ENCODE measurements at regions not wholly inside any gene's neighbourhood (a gene's known extent, or its start where the extent isn't known, plus 50 kb on each side); places are given as distances from the start of the nearest gene placed in this dataset.

DNA sequence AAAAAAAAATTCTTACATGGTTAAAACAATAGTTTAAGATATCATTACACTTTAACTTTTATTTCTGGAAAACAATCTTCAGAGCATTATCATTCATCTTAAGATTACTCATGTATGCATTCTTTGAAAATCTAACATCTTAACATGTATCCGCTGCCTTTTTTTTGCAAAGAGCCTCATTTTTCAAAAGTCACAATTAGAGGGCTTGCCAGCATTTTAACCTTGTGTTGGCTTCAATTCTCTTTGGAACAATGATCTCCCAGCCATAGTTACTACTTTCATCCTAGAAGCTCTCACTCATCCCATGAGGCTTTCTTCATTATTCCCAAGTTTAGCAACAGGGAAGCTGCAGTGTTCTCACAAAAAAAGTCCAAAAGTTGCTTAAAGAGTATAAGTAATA lies 330.8 kb downstream of the BCKDHB start:
- Histone ChIP-seq H3K27ac (no peak overlapping the region), H3K4me3 (no peak overlapping the region), H3K36me3 (no peaks in the 10 kb centered on the region), H3K9me3 (no peaks in the 10 kb centered on the region), H3K4me1 (peaks cover 0 to 20% (median 6%) of the 10 kb centered on the region in 4 donors), H3K27me3 (no peaks in the 10 kb centered on the region)
- TF ChIP-seq, protein P1, sequence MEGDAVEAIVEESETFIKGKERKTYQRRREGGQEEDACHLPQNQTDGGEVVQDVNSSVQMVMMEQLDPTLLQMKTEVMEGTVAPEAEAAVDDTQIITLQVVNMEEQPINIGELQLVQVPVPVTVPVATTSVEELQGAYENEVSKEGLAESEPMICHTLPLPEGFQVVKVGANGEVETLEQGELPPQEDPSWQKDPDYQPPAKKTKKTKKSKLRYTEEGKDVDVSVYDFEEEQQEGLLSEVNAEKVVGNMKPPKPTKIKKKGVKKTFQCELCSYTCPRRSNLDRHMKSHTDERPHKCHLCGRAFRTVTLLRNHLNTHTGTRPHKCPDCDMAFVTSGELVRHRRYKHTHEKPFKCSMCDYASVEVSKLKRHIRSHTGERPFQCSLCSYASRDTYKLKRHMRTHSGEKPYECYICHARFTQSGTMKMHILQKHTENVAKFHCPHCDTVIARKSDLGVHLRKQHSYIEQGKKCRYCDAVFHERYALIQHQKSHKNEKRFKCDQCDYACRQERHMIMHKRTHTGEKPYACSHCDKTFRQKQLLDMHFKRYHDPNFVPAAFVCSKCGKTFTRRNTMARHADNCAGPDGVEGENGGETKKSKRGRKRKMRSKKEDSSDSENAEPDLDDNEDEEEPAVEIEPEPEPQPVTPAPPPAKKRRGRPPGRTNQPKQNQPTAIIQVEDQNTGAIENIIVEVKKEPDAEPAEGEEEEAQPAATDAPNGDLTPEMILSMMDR (IDR thresholded peaks at IDR 0.05) = no peak
- TF ChIP-seq POLR2A (IDR thresholded peaks at IDR 0.05) = no peak
- TF ChIP-seq POLR2AphosphoS5 (IDR thresholded peaks at IDR 0.05) = no peak
- TF ChIP-seq EP300 (IDR thresholded peaks at IDR 0.05; ENCODE audit: low read depth) = no peak
- no peak for DNase-seq
- 78 to 91% methylated on average over 1 of the region's 1 CpG for WGBS, 2 donors (ENCODE audit: low coverage in 1 of 2)
- in situ Hi-C loops (cut with MboI; ENCODE audit: low pct_ligation_motif_present in 1 of 4, low pct_unique_long_range_greater_than_20kb in 1 of 4, low sequenced_read_pairs in 3 of 4) (no loop called here), intact Hi-C loops (cut with DNase I; ENCODE audit: low total_unique reads) (no loop called here)

DNA sequence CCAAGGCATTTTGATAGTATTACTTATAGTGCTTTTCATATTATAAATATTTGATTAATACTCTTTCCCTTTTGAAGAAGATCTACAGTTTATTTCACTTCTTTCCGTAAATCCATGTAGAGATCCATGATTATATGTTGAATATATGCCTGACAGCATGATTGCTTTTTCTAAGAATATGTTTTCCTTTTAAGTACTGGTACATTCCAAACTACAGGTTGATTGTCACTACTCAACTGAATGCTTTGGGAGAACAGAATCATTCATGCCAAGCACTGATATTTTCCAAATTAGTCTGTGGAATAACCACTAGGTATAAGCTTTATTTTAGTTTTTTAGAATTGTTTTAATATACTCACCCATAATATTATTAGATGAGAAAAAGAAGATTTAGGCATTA lies 330.2 kb downstream of the BCKDHB start:
- intact Hi-C loops (cut with DNase I; ENCODE audit: low total_unique reads) = no loop called here
- WGBS, 2 donors (ENCODE audit: low coverage in 1 of 2) = 78 to 96% methylated on average over 1 of the region's 1 CpG
- peaks cover 0 to 20% (median 6%) of the 10 kb centered on the region in 4 donors for H3K4me1 ChIP-seq
- H3K27ac ChIP-seq = no peak overlapping the region
- no peak for DNase-seq
- in situ Hi-C loops (cut with MboI; ENCODE audit: low pct_ligation_motif_present in 1 of 4, low pct_unique_long_range_greater_than_20kb in 1 of 4, low sequenced_read_pairs in 3 of 4) = no loop called here
- H3K27me3 ChIP-seq = no peaks in the 10 kb centered on the region
- H3K4me3 ChIP-seq = no peak overlapping the region
- H3K36me3 ChIP-seq = no peaks in the 10 kb centered on the region
- no peak for TF ChIP-seq POLR2AphosphoS5 (IDR thresholded peaks at IDR 0.05)
- no peak for TF ChIP-seq EP300 (IDR thresholded peaks at IDR 0.05; ENCODE audit: low read depth)
- TF ChIP-seq, protein P1 (IDR thresholded peaks at IDR 0.05) = no peak
- no peak for TF ChIP-seq POLR2A (IDR thresholded peaks at IDR 0.05)
- H3K9me3 ChIP-seq = no peaks in the 10 kb centered on the region

DNA sequence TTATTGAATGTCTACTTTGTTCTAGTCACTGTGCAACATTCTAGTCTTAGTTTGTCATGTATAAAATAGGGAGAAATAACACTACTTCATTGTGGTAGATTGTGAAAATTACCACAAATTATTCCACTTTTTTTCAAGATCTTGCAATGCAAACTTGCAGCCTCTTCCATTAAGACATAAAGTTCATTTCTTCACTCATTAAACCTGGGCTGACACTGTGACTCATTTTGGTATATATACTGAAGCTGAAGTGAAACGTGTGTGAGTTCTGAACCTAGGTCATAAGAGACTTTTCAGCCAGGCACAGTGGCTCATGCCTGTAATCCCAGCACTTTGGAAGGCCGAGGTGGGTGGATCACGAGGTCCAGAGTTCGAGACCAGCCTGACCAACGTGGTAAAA lies 329.0 kb downstream of the BCKDHB start:
- TF ChIP-seq, protein P1 (IDR thresholded peaks at IDR 0.05) = no peak
- TF ChIP-seq POLR2AphosphoS5 (IDR thresholded peaks at IDR 0.05) (no peak), POLR2A (IDR thresholded peaks at IDR 0.05) (no peak), EP300 (IDR thresholded peaks at IDR 0.05; ENCODE audit: low read depth) (no peak)
- H3K27ac ChIP-seq = no peak overlapping the region
- no peaks in the 10 kb centered on the region for H3K27me3 ChIP-seq
- no peaks in the 10 kb centered on the region for H3K9me3 ChIP-seq
- H3K36me3 ChIP-seq = no peaks in the 10 kb centered on the region
- in situ Hi-C loops (cut with MboI; ENCODE audit: low pct_ligation_motif_present in 1 of 4, low pct_unique_long_range_greater_than_20kb in 1 of 4, low sequenced_read_pairs in 3 of 4) (no loop called here), intact Hi-C loops (cut with DNase I; ENCODE audit: low total_unique reads) (no loop called here)
- no peak overlapping the region for H3K4me3 ChIP-seq
- 73 to 98% methylated on average over 5 of the region's 5 CpGs for WGBS, 2 donors (ENCODE audit: low coverage in 1 of 2)
- no peak for DNase-seq
- peaks cover 0 to 12% (median 6%) of the 10 kb centered on the region in 4 donors for H3K4me1 ChIP-seq

DNA sequence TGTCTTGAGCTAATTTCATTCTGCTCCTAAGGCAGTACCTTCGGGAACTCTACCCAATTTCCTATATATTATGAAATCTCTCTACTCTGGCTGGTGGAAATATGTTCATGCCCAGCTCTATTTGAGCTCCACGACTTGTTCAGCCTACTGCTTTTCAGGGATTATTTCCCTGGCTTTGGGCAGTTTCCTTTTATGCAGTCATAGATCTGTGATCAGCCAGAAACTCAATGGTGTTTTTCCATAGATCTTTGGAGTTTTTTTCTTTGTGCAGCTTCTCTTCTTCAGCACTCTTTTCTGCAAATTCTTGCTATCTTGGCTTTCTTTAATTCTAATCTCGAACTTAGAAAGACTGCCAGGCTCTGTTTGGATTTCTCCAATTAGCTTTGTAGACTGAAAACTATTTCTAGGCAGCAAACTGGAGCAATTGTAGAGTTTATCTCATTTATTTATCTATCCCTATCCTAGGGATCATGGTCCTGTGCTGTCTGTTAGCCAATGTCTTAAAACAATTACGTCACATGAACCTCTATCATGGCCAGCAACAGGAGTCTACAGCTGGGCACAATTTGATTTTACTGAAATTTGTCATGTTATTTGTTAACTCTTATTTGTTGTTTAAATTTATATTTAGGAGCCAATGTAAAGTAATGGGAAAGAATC lies 328.4 kb downstream of the BCKDHB start:
- intact Hi-C loops (cut with DNase I; ENCODE audit: low total_unique reads) = no loop called here
- H3K4me3 ChIP-seq = no peak overlapping the region
- H3K9me3 ChIP-seq = no peaks in the 10 kb centered on the region
- H3K27me3 ChIP-seq = no peaks in the 10 kb centered on the region
- TF ChIP-seq EP300 (IDR thresholded peaks at IDR 0.05; ENCODE audit: low read depth) = no peak
- TF ChIP-seq POLR2A (IDR thresholded peaks at IDR 0.05) = no peak
- TF ChIP-seq POLR2AphosphoS5 (IDR thresholded peaks at IDR 0.05) = no peak
- TF ChIP-seq, protein P1 (IDR thresholded peaks at IDR 0.05) = no peak
- no peaks in the 10 kb centered on the region for H3K36me3 ChIP-seq
- H3K27ac ChIP-seq = no peak overlapping the region
- peaks cover 0 to 9% (median 3%) of the 10 kb centered on the region in 4 donors for H3K4me1 ChIP-seq
- no peak for DNase-seq
- in situ Hi-C loops (cut with MboI; ENCODE audit: low pct_ligation_motif_present in 1 of 4, low pct_unique_long_range_greater_than_20kb in 1 of 4, low sequenced_read_pairs in 3 of 4) = no loop called here
- 65 to 73% methylated on average over 4 of the region's 4 CpGs for WGBS, 2 donors (ENCODE audit: low coverage in 1 of 2)

All from transverse colon (tissue), 4 donors.